ENCODE measurements at regions not wholly inside any gene's neighbourhood (a gene's known extent, or its start where the extent isn't known, plus 50 kb on each side); places are given as distances from the start of the nearest gene placed in this dataset.

DNA sequence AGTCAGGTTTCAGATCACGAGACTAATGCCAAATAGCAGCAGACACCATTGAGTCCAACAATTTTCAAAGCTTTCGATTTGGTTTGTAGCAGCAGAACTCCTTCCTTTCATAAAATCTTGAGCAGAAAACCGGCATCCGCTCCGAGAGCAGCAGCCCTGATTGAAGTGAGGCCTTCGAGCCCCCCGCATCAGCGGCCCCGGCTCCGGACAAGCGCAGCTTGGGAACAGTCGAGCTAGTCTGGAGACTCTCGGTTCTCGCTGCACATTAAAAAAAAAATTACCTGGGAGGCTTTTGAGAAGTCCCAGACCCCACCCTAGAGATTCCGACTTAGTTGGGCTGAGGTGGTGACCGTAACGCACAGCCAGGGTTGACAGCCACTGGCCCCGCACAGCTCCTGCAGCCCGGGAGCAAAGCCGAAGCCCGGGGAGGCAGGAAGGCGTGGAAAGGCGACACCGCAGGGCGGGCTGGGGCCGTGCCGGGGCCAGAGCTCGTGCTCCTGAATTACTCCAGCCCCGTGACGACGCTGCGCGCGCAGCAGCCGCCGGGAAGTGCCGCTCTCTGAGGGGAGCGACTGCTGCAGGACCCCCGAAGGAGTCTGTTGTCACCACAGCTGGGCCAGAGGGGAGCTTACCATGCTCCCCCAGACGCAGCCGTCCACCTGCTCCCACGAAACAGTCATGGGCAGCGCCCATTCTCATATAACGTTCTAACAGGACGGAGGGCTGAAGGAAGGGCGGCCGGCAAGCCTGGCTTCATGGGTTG, 57.8 kb downstream of the SPATA19 start:
- FAIRE-seq: no peak
- H3K4me3 ChIP-seq (ENCODE audit: low read length in 3 of 3): no peak overlapping the region
- no peaks in the 10 kb centered on the region for H3K36me3 ChIP-seq (ENCODE audit: control insufficient read depth in 2 of 3, insufficient read depth in 3 of 3, low read length in 3 of 3)
- no peaks in the 10 kb centered on the region for H3K9me3 ChIP-seq (ENCODE audit: control insufficient read depth in 2 of 3, insufficient read depth in 1 of 3, low read length in 3 of 3)
- H3K4me1 ChIP-seq (ENCODE audit: control insufficient read depth in 2 of 3, insufficient read depth in 2 of 3, low read depth in 1 of 3, low read length in 3 of 3): no peaks in the 10 kb centered on the region
- DNase-seq: peak in 4 of 5 donors; percentile 77 to 82 (median 80)
- TF ChIP-seq, protein P1, sequence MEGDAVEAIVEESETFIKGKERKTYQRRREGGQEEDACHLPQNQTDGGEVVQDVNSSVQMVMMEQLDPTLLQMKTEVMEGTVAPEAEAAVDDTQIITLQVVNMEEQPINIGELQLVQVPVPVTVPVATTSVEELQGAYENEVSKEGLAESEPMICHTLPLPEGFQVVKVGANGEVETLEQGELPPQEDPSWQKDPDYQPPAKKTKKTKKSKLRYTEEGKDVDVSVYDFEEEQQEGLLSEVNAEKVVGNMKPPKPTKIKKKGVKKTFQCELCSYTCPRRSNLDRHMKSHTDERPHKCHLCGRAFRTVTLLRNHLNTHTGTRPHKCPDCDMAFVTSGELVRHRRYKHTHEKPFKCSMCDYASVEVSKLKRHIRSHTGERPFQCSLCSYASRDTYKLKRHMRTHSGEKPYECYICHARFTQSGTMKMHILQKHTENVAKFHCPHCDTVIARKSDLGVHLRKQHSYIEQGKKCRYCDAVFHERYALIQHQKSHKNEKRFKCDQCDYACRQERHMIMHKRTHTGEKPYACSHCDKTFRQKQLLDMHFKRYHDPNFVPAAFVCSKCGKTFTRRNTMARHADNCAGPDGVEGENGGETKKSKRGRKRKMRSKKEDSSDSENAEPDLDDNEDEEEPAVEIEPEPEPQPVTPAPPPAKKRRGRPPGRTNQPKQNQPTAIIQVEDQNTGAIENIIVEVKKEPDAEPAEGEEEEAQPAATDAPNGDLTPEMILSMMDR (IDR thresholded peaks at IDR 0.05; ENCODE audit: borderline replicate concordance, extremely low read depth, insufficient read depth): no peak
- H3K27ac ChIP-seq (ENCODE audit: low read depth in 2 of 2, low read length in 2 of 2): no peak overlapping the region
- H3K9ac ChIP-seq (ENCODE audit: low read length in 3 of 3): no peak overlapping the region
- H3K27me3 ChIP-seq (ENCODE audit: control insufficient read depth, insufficient read depth, low read length): peaks cover 2% of the 10 kb centered on the region
- intact Hi-C loops (cut with DNase I): no loop called here

- Histone ChIP-seq H3K9me3 (ENCODE audit: control insufficient read depth in 2 of 3, insufficient read depth in 1 of 3, low read length in 3 of 3) (no peaks in the 10 kb centered on the region), H3K36me3 (ENCODE audit: control insufficient read depth in 2 of 3, insufficient read depth in 3 of 3, low read length in 3 of 3) (no peaks in the 10 kb centered on the region), H3K9ac (ENCODE audit: low read length in 3 of 3) (no peak overlapping the region), H3K4me3 (ENCODE audit: low read length in 3 of 3) (no peak overlapping the region), H3K27me3 (ENCODE audit: control insufficient read depth, insufficient read depth, low read length) (peaks cover 2% of the 10 kb centered on the region), H3K27ac (ENCODE audit: low read depth in 2 of 2, low read length in 2 of 2) (no peak overlapping the region), H3K4me1 (ENCODE audit: control insufficient read depth in 2 of 3, insufficient read depth in 2 of 3, low read depth in 1 of 3, low read length in 3 of 3) (no peaks in the 10 kb centered on the region)
- FAIRE-seq: no peak
- DNase-seq: no peak
- TF ChIP-seq, protein P1 (IDR thresholded peaks at IDR 0.05; ENCODE audit: borderline replicate concordance, extremely low read depth, insufficient read depth): no peak
- intact Hi-C loops (cut with DNase I): no loop called here
These were observed 59.4 kb downstream of the SPATA19 start for GRCh38 chr11:133785795-133786340.

DNA sequence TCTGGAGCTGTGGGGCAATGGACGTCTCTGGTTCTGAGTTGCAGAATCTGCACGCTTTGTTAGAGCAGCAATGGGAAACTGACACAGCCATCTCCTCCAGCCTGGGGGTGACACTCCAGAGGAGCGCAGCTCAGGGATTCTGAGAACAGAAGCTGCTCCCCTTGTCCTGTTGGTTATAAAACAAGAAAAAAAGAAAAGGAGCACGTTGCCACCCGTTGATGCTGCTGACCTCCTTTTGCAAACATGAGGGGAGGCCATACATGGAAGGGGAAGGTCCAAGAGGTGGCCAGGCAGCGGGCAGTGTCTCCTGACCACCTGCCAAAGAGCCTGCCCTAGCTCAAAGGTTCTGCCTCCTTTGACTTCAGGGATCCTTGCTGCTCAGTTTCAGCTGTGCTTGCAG, 61.0 kb downstream of the SPATA19 start:
- H3K27ac ChIP-seq (ENCODE audit: low read depth in 2 of 2, low read length in 2 of 2): no peak overlapping the region
- intact Hi-C loops (cut with DNase I): no loop called here
- no peak overlapping the region for H3K4me3 ChIP-seq (ENCODE audit: low read length in 3 of 3)
- H3K9me3 ChIP-seq (ENCODE audit: control insufficient read depth in 2 of 3, insufficient read depth in 1 of 3, low read length in 3 of 3): no peaks in the 10 kb centered on the region
- no peak overlapping the region for H3K9ac ChIP-seq (ENCODE audit: low read length in 3 of 3)
- no peaks in the 10 kb centered on the region for H3K36me3 ChIP-seq (ENCODE audit: control insufficient read depth in 2 of 3, insufficient read depth in 3 of 3, low read length in 3 of 3)
- TF ChIP-seq, protein P1 (IDR thresholded peaks at IDR 0.05; ENCODE audit: borderline replicate concordance, extremely low read depth, insufficient read depth): no peak
- no peaks in the 10 kb centered on the region for H3K4me1 ChIP-seq (ENCODE audit: control insufficient read depth in 2 of 3, insufficient read depth in 2 of 3, low read depth in 1 of 3, low read length in 3 of 3)
- FAIRE-seq (no peak), DNase-seq (no peak)
- no peaks in the 10 kb centered on the region for H3K27me3 ChIP-seq (ENCODE audit: control insufficient read depth, insufficient read depth, low read length)
